ENCODE measurements at regions not wholly inside any gene's neighbourhood (a gene's known extent, or its start where the extent isn't known, plus 50 kb on each side); places are given as distances from the start of the nearest gene placed in this dataset.

DNA sequence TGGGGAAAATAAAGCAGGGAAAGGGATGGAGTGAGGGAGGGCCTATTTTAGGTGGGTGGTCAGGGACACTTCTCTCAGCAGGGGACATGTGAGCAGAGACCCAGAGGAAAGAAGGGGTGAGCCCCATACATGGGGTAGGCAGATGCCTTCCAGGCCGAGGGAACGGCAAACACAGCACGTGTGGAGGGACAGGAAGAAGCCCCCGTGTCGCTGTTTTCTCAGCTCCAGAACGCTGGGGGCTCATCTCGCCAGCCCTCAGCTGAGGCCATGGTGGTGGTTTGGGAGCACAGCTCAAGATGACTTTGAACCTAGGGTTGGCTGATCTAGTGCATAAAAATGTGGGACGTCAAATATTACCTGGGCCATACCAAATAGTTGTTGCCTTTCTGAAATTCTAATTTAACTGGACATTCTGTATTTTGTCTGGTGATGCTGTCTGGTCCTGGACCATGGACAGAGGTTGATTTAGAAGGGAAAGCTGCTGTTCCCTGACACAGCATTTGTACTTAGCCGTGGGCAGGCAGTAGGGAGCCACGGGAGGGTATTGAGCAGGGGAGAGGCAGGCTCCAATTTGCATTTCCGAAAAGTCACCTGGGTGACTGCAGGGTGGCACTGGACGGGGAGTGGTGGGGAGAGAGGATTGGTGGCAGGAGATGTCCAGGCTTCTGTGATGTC lies 53.1 kb upstream of the RUNX3 start:
- TF ChIP-seq POLR2A (IDR thresholded peaks at IDR 0.05; ENCODE audit: low read depth, low read length) (no peak), POLR2AphosphoS5 (IDR thresholded peaks at IDR 0.05; ENCODE audit: low read depth, low read length) (no peak)
